GM11168 (cell line): ENCODE measurements at regions not wholly inside any gene's neighbourhood (a gene's known extent, or its start where the extent isn't known, plus 50 kb on each side); places are given as distances from the start of the nearest gene placed in this dataset.

Experiments
- in situ Hi-C: fragments of 300-500 bp; cut with MboI; formaldehyde crosslinking; loops from one replicate; pipeline ENCODE4 v1.12.0; 2022; ENCODE audit warnings: low sequenced_read_pairs; ENCODE audit not compliant: unreplicated experiment

DNA sequence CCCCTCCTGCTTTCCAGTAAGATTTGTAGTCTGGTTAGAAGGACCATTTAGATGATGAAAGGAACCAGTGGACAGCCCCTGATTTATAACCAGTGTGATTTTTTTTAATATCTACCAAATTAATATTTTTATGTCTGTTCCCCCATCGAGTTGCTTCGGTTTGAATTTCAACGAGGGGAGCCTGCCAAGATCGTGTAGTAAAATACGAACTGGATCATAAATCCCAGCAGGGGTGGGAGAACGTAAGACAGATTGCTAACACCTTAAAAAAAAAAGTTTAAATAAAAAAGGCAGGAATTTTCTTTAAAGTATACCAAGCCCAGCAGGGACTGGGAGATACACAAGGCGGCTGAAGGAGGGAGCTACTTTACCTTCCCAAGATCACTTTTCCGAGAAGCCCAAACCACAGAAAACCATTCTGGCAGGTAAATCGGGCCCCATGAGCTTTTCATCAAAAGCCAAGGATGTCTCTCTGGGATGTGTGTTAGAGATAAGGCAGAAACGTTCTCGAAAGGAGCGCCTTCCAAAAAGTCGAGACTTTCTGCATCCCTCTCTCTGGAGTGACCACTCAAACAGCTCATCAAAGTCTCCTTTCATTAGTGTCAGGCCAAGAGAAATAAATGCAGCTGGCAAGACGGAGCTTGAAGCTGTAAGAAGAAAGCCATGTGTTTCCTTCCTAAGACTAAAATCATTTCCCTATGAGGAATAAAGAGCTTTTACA is 270.5 kb upstream of the NFE2L3 start:
- in situ Hi-C loops = loop anchor here (25.0 kb wide), 1 partner anchor 631 kb away; no protein-coding TSS in a partner anchor

DNA sequence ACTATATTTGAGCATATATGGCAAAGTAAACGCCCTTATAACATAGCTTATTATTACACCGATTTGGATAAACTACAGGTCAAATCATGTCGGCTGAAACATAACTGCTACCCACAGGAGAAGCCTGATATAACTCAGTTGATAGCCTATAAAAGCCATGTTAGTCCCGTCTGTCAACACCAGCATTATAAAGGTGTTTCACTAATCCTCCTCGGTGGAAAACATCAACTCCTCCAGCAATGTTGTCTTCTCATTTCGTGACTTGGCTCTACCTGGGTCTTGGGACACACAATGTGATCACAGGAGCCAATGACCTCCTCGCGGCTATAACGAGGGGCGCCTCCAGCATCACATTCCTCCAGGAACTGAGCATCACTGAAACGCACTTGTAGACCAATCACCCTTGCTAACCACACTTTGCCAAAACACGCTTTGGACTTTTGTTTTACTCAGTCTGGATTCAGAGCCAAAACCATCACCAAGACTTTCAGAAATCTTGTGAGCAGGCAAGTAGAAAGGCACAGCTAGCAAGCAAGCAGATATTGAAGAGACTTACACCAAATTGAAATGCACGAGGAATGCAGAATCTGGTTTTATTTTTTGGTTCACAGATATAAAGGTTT is 269.7 kb upstream of the NFE2L3 start:
- in situ Hi-C loops = loop anchor here (25.0 kb wide), 1 partner anchor 630 kb away; no protein-coding TSS in a partner anchor

DNA sequence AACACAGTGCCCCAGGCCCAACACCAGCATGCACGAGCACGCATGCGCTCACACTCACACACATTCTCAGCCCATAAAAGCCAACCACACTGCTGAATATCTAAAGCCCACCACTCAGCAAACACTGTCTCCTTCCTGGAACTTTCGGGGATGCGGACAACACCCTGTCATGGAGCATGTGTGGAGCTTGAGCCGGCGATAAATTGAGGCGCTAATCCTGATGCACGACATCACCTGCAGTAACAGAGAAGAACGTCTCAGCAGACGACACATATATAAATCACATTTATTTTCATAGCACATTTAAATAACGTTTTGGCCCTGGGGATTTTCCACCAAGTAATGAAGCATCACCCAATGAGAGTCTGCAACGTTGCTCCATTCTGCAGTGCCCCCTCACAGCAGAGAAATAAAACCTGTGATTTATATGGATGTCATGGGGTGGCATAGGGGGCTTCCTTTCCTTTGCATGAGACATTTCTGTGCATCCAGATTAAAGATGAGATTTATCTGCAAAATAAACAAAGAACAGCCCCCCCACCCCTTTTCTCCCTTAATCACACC is 267.7 kb upstream of the NFE2L3 start:
- in situ Hi-C loops = loop anchor here (25.0 kb wide), 1 partner anchor 628 kb away; no protein-coding TSS in a partner anchor

DNA sequence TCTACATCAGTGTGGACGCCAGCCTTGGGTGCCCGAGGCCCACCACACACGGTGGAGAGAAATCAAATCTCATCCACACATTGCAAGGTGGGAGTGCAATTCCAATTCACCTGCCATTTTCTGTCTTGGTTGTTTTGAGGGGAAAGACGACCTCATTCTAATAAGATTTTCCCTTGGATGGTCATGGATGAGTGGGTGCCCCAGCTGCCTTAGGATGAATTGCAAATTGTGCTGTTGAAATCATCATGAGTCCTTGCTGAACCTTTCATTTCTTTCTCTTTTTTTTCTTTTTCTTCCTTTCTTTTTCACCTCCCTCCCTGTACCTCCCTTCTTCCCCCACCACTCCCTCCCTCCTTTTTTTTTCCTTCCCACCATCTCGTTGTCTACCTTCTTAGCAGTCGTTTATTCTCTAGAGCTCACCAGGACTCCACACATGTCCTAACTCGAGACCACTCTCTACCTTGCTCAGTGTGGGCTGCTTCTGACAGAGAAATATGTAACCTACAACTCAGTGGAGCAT is 266.9 kb upstream of the NFE2L3 start:
- in situ Hi-C loops = loop anchor here (25.0 kb wide), 1 partner anchor 627 kb away; no protein-coding TSS in a partner anchor

DNA sequence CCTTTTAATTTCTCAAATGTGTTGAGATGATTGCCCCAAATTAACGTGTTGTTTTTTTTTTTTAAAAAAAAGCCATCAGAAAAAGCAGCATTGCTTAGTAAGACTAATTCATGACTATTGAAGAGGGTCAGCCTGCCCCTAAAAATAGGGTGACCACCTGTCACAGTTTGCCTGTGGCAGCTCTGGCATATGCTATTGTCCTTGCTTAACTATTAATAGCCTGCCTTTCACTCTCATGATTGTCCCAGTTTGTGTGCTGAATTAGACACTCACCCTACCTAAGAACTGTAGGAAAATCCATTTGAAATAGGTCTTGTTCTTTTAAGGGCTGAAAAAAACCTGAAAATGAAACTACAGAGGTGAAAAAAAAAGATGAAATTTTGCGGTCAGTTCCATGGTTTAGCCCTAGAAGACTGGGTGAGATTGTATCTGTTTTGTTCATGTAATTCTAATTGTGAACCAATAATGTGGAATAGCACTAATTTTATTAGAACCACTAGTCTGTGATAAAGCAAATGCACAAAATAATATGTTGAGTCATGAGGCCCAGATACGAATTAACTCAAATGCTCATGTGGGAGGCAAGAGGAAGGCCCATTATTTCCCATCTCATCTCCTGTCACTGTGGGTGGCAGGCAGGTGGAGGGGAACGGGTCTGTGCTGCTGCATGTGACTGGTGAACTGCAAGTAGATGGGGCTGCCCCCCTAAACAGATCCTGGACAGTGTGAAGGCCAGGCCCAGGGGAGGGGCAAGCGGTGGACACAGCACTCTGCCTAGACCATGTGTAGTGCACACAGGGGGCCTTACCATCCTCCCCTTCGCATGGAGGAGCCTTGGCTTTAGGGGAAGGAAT is 265.4 kb upstream of the NFE2L3 start:
- in situ Hi-C loops = loop anchor here (25.0 kb wide), 1 partner anchor 626 kb away; no protein-coding TSS in a partner anchor

DNA sequence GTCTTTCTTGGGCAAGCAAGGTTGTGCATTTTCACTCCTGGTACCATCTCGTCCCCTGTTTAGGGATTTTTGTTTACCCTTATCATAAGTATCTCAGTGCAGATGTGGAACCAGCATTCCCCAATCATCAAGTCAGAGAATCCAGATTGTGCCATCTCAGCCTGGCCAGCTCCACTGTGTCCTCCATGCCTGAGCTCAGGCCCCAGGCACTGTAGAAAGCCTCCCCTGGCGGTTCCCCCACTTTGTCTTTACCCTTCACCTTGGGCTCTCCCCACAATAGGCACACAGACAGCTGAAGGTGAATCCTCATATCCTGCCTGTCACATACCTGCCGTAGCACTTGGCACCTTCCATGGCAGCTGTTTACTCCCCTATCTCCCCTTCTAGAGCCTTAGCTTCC is 264.7 kb upstream of the NFE2L3 start:
- in situ Hi-C loops = loop anchor here (25.0 kb wide), 1 partner anchor 625 kb away; no protein-coding TSS in a partner anchor

DNA sequence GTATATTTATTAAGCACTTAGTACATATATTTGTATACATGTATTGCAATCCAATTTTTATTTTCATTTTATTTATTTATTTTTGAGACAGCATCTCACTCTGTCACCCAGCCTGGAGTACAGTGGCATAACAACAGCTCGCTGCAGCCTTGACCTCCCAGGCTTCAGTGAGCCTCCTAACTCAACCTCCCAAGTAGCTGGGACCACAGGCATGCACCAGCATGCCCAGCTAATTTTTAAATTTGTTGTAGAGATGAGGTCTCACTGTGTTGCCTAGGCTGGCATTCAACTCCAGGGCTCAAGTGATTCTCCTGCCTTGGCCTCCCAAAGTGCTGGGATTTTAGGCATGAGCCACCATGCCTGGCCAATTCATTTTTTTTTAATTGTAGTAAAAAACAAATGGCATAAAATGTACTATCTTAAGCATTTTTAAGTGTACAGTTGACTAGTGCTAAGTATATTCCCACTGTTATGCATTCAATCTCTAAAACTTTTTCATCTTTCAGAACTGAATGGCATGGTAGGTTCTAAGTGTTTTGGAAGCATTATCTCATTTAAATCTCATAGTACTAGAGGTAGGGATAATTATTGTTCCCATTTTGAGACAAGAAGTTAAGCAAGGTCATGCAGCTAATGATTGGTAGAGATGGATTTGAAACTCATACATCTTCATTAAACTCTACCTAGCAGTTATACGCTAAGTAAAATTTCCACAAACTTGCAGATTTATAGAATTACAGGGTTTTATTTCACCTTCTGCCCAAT is 264.0 kb upstream of the NFE2L3 start:
- in situ Hi-C loops = loop anchor here (25.0 kb wide), 1 partner anchor 624 kb away; no protein-coding TSS in a partner anchor

DNA sequence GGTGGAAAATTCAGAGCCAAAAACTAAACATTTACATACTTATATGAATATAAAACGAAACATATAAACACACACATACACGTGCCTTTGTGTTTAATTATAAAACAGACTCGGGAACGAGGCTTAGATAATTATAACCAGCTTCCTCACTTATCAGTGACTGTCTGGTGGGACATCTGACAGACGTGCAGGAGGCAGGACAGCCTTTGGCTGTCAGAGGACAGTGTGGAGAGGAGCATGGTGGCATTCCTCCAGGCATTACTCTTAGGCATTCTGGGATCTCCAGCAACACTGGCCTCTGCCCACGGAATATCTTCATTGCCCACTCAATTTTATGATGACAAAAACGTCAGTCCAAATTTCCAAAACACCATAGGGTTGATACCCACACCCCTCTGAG is 262.2 kb upstream of the NFE2L3 start:
- in situ Hi-C loops = loop anchor here (10.0 to 25.0 kb wide), 2 partner anchors 165 to 623 kb away; no protein-coding TSS in a partner anchor

DNA sequence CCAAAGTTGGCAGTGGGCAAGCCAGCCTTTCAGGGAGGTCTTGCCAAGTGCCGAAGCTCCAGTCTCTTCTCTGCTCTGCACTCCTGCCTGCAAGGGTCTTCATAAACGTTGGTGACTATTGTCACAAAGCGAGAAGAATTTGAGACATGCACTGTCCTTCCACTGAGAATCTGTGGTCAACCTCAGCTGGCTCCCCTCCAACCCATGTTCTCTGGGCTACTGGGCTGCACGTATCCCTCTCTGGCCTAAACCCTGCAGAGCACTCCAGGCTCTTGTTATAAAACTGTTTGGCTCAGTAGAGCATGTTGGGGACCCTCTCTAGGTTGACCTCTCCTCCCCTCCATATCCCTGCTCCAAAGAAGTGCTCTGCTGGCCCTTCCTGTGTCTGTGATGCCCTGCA is 260.4 kb upstream of the NFE2L3 start:
- in situ Hi-C loops = loop anchor here (10.0 to 25.0 kb wide), 2 partner anchors 163 to 621 kb away; no protein-coding TSS in a partner anchor

DNA sequence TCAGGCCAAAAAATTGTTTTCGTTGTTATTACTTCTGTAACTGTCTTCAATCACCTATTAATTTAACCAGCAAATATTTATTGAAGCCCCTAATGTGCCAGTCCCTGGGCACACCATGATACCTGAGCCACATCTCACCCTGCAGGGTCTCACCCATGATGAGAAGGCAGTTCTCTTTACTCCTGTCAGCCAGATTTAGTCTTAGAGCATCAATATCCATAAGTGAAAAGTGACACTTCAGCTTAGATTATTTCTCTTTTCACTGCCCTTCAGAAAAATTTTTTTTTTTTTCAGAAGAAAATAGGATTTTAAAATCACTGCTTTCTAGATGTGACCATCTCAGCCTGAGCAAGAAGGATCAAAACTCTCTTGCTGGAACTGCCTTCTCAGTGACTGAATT is 258.6 kb upstream of the NFE2L3 start:
- in situ Hi-C loops = loop anchor here (10.0 to 25.0 kb wide), 2 partner anchors 161 to 619 kb away; no protein-coding TSS in a partner anchor

DNA sequence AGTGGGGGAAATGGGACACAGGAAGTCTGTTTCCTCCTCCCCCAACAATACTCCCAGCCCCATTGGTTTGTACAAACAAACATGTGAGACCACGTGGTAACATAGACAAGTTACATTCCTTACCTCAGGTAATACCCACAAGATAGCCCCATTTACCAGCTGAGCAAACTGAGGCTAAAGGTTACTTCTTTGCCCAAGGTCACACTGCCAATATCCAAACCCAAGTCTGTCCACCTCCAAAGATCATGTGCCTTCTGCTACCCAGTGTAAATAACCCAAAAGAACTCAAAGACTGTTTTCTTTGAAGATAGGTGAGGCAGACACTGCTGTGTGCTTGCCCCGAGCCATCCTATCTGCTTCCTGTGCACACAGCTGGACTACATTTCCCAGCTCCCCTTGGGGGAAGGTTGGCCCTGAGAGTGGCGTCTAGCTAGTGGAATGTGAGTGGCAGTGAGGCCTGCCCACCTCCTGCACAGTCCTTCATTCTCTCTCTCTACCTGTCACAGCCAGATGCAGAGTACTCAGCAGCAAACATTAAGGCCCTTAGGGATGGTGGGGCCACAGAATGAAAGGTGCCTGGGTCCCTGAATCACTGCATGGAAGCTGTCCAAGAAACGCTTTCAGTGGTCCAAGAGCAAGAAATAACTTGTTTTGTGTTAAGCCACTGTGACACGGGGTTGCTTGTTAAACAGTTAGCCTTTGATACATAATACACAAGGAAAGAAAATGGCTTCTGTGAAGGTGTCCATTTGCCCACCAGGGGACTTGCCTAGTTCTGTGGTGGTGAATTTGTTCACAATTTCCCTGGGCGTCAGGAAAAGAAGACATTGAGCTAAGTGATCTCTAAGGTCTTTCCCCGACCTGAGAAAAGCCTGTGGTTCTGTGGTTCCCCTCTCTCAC is 257.7 kb upstream of the NFE2L3 start:
- in situ Hi-C loops = loop anchor here (10.0 to 25.0 kb wide), 2 partner anchors 161 to 618 kb away; no protein-coding TSS in a partner anchor

DNA sequence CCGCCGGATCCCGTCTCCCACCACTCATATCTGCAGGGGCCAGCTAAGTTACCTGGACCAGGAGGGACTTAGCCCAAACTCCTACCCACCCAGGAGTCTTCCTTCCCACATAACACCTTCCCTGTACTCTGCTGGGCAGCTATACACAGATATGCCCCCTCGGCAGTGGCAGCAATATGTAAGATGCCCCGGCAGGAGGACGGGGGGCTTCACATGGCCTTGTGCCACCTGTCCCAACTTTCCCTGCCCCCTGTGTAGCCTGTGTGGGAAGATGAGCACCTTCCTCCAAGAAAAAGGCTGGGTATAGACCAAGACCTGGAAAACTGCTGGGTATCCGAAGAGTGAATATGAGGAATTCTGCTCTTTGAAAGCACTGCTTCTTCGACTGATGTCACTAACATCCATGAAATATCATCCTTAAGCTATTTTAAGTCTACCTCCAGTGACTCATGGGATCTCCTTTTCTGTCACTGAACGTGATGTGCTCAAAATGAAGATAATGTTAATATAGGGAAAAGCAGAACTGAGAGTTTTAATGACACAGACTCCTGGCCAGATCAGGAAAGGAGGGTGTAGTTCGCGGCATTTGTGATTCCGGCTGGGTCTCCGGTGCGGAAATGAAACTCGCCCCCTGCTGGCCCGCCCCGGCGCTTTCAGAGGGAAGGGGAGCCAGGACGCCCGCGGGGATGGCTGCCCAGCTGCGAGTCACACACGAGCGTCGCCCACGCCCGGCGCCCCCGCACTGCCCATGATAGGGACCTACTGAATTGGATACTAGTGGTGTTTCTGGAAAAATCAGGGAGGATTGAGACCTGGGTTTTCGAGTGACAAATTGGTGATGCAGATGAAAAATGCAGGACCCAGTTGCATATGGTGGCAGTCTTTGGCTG is 256.9 kb upstream of the NFE2L3 start:
- in situ Hi-C loops = loop anchor here (5.0 to 25.0 kb wide), 3 partner anchors 160 to 617 kb away; no protein-coding TSS in a partner anchor

DNA sequence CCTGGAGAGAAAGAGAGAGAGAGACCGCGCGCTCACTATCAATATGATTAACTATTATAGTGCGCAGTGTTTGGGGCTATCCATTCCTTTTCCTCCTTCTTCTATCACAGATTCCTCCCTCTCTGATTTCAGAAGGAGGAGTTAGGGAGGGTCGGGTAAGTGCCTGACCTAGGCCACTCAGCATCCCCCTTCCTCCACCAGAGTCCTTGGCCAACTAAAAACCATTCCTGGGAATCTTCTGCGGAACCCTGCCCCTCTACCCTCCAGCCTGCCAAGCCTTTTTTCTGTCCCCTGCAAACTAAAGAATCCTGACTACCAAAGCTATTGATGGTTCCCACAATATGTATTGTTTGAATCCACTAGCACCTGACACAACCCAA is 256.2 kb upstream of the NFE2L3 start:
- in situ Hi-C loops = loop anchor here (5.0 to 25.0 kb wide), 3 partner anchors 159 to 617 kb away; no protein-coding TSS in a partner anchor

DNA sequence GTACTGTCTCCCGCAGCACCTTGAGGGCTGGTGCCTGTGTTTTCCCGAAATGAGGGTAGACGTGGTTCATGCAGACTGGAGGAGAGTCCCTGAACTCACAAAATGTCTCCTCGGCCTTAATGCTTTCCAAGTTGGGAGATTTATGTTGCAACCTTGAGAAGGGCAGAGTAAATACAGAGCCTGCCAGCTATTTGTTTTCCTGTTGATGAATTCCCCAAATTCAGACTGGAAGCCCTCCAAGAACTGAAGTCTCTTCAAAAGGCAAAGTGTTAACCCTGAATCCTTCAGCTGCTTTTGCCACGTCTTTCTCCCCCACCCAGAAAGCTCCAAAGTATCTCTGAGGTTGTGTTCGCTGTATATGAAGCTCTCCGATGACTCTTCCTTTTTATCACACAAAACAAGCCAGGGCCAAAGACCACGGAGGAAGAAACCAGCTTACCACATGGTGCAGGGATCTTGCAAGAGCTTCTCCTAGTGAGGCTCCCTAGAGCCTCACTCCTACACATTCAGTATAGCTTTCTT is 254.7 kb upstream of the NFE2L3 start:
- in situ Hi-C loops = loop anchor here (5.0 to 25.0 kb wide), 3 partner anchors 157 to 615 kb away; no protein-coding TSS in a partner anchor

DNA sequence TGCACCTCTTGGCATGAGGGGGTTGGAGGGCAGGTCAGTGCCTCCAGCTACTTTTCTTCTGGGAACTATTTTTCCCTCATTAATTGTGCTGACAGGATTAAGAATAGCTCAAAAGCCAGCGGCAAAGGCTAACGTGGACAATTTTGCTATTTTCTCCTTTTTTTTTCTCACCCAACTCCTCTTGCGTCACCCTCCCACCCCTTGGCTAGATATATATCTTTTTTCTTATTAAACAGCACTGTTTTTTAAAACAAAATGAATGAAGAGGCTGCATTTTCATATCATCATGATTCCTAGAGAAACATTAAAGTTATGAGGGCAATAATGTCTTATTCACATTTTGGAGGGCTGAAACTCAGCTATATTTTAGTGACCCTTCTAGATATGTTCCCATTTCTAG is 251.8 kb upstream of the NFE2L3 start:
- in situ Hi-C loops = no loop called here

DNA sequence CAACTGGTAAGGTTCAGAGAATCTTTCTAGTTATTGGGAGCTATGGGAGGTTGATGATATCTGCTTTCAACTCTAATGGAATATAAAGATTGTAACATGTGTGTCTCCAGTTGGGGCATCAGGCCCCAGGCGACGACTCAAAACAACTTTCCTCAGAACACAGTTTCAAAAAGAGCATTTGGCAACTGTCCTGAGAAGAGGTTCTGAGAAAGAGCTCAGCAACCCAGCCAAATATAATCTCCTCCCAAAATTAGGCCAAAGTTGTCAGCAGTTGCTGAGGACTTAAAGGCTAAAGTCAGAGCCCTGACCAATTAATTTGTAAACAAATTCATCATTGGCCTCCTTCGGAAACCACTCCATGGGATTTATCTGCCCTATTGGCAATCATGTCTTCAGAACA is 251.1 kb upstream of the NFE2L3 start:
- in situ Hi-C loops = no loop called here

DNA sequence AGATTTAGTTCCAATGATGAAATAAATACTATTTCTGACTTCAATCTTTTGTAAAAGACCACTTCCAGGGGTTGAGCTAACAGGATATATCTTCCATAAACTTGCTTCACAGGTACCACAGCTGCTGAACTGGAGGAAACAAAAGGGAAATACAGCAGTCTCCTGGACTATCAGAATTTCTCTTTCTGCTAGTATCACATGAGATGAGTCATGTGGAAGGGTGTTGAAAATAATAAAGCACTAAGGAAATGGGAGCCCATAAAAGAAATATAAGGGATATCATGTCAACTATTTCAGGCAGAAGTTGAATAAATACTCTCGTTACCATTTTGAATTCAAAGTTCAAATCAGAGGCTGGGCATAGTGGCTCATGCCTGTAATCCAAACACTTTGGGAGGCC is 250.3 kb upstream of the NFE2L3 start:
- in situ Hi-C loops = no loop called here
